ENCODE measurements at regions not wholly inside any gene's neighbourhood (a gene's known extent, or its start where the extent isn't known, plus 50 kb on each side); places are given as distances from the start of the nearest gene placed in this dataset.

GRCh38 chr12:19779395-19780056 is 340.2 kb downstream of the AEBP2 start:
- TF ChIP-seq SREBF2 (CRISPR knock-in tag; IDR thresholded peaks at IDR 0.05) (no peak), CREBBP (IDR thresholded peaks at IDR 0.05; ENCODE audit: low read depth, low read length) (no peak), ZNF280A (IDR thresholded peaks at IDR 0.05; ENCODE audit: low read depth, partially characterized antibody) (no peak), BRCA1 (IDR thresholded peaks at IDR 0.05) (no peak), BRCA1 (CRISPR knock-in tag; IDR thresholded peaks at IDR 0.05) (no peak), NFYB (IDR thresholded peaks at IDR 0.05; ENCODE audit: extremely low read depth, insufficient read length) (no peak), ZFP91 (CRISPR knock-in tag; IDR thresholded peaks at IDR 0.05) (no peak), MTA1 (IDR thresholded peaks at IDR 0.05; ENCODE audit: borderline replicate concordance) (no peak), FOS (IDR thresholded peaks at IDR 0.05; ENCODE audit: extremely low read depth, insufficient read length) (no peak), ZNF740 (CRISPR knock-in tag; IDR thresholded peaks at IDR 0.05) (no peak), ZNF740 (tag; IDR thresholded peaks at IDR 0.05) (no peak), CTCF (IDR thresholded peaks at IDR 0.05 in 2 of 3, conservative IDR thresholded peaks at IDR 0.05 in 1 of 3; ENCODE audit: insufficient read depth in 2 of 3, low read depth in 1 of 3, low read length in 3 of 3) (no peak), ATF3 (IDR thresholded peaks at IDR 0.05) (no peak), ATF3 (CRISPR knock-in tag; conservative IDR thresholded peaks at IDR 0.05) (no peak), HMG20A (CRISPR knock-in tag; conservative IDR thresholded peaks at IDR 0.05) (no peak)

All from K562 (cell line).